ENCODE measurements at regions not wholly inside any gene's neighbourhood (a gene's known extent, or its start where the extent isn't known, plus 50 kb on each side); places are given as distances from the start of the nearest gene placed in this dataset.
"Not testable (repeated sequence)": the region's sequence is repeated elsewhere in the genome, so short reads cannot be mapped to it uniquely, and the experiment has no call there.

GRCh38 chr17:64723781-64724180 lies 61.7 kb upstream of the SMURF2 start:
- Histone ChIP-seq H3K4me3 (ENCODE audit: control insufficient read depth in 1 of 7, extremely low read depth in 1 of 7, insufficient read depth in 4 of 7, low read depth in 2 of 7, low read length in 6 of 7) (no peak overlapping the region), H3K9me3 (ENCODE audit: control extremely low read depth in 1 of 5, control insufficient read depth in 4 of 5, insufficient read depth in 2 of 5, low read depth in 1 of 5, low read length in 4 of 5) (no peaks in the 10 kb centered on the region), H3K27ac (ENCODE audit: insufficient read depth in 1 of 2, low read depth in 1 of 2, low read length in 2 of 2, poor library complexity in 1 of 2, severe bottlenecking in 2 of 2) (no peak overlapping the region), H3K36me3 (ENCODE audit: control insufficient read depth in 4 of 4, insufficient read depth in 4 of 4, low read length in 3 of 4) (no peaks in the 10 kb centered on the region), H3K27me3 (replicated peaks in 2 of 5; ENCODE audit: control insufficient read depth in 4 of 5, insufficient read depth in 5 of 5, low read length in 4 of 5) (no peaks in the 10 kb centered on the region), H3K4me1 (ENCODE audit: control extremely low read depth in 1 of 4, control insufficient read depth in 4 of 4, insufficient read depth in 4 of 4, low read length in 3 of 4) (peaks cover 0 to 9% (median 0%) of the 10 kb centered on the region in 4 experiments)
- DNase-seq, result no peak
- WGBS (ENCODE audit: insufficient coverage), result 100% methylated on average over 1 of the region's 2 CpGs
- ChIA-PET POLR2A (no interaction called here), CTCF (no interaction called here)

GRCh38 chr17:64721556-64721955 lies 59.4 kb upstream of the SMURF2 start:
- H3K4me1 ChIP-seq (ENCODE audit: control extremely low read depth in 1 of 4, control insufficient read depth in 4 of 4, insufficient read depth in 4 of 4, low read length in 3 of 4); H3K27ac ChIP-seq (ENCODE audit: insufficient read depth in 1 of 2, low read depth in 1 of 2, low read length in 2 of 2, poor library complexity in 1 of 2, severe bottlenecking in 2 of 2); DNase-seq; H3K4me3 ChIP-seq (ENCODE audit: control insufficient read depth in 1 of 7, extremely low read depth in 1 of 7, insufficient read depth in 4 of 7, low read depth in 2 of 7, low read length in 6 of 7); H3K27me3 ChIP-seq (replicated peaks in 2 of 5; ENCODE audit: control insufficient read depth in 4 of 5, insufficient read depth in 5 of 5, low read length in 4 of 5); CTCF ChIA-PET; POLR2A ChIA-PET; H3K36me3 ChIP-seq (ENCODE audit: control insufficient read depth in 4 of 4, insufficient read depth in 4 of 4, low read length in 3 of 4); H3K9me3 ChIP-seq (ENCODE audit: control extremely low read depth in 1 of 5, control insufficient read depth in 4 of 5, insufficient read depth in 2 of 5, low read depth in 1 of 5, low read length in 4 of 5): not testable (repeated sequence)
- no CpG with 5 or more reads among the region's 1 CpG for WGBS (ENCODE audit: insufficient coverage)

- POLR2A ChIA-PET; H3K27me3 ChIP-seq (replicated peaks in 2 of 5; ENCODE audit: control insufficient read depth in 4 of 5, insufficient read depth in 5 of 5, low read length in 4 of 5); CTCF ChIA-PET; H3K36me3 ChIP-seq (ENCODE audit: control insufficient read depth in 4 of 4, insufficient read depth in 4 of 4, low read length in 3 of 4); H3K27ac ChIP-seq (ENCODE audit: insufficient read depth in 1 of 2, low read depth in 1 of 2, low read length in 2 of 2, poor library complexity in 1 of 2, severe bottlenecking in 2 of 2); H3K4me3 ChIP-seq (ENCODE audit: control insufficient read depth in 1 of 7, extremely low read depth in 1 of 7, insufficient read depth in 4 of 7, low read depth in 2 of 7, low read length in 6 of 7); H3K4me1 ChIP-seq (ENCODE audit: control extremely low read depth in 1 of 4, control insufficient read depth in 4 of 4, insufficient read depth in 4 of 4, low read length in 3 of 4); H3K9me3 ChIP-seq (ENCODE audit: control extremely low read depth in 1 of 5, control insufficient read depth in 4 of 5, insufficient read depth in 2 of 5, low read depth in 1 of 5, low read length in 4 of 5); DNase-seq: not testable (repeated sequence)
- WGBS (ENCODE audit: insufficient coverage), result no CpG with 5 or more reads among the region's 6 CpGs
These were observed 58.1 kb upstream of the SMURF2 start for GRCh38 chr17:64720253-64720652.

- H3K9me3 ChIP-seq (ENCODE audit: control extremely low read depth in 1 of 5, control insufficient read depth in 4 of 5, insufficient read depth in 2 of 5, low read depth in 1 of 5, low read length in 4 of 5); CTCF ChIA-PET; DNase-seq; H3K4me3 ChIP-seq (ENCODE audit: control insufficient read depth in 1 of 7, extremely low read depth in 1 of 7, insufficient read depth in 4 of 7, low read depth in 2 of 7, low read length in 6 of 7); H3K27ac ChIP-seq (ENCODE audit: insufficient read depth in 1 of 2, low read depth in 1 of 2, low read length in 2 of 2, poor library complexity in 1 of 2, severe bottlenecking in 2 of 2); H3K36me3 ChIP-seq (ENCODE audit: control insufficient read depth in 4 of 4, insufficient read depth in 4 of 4, low read length in 3 of 4); POLR2A ChIA-PET; H3K27me3 ChIP-seq (replicated peaks in 2 of 5; ENCODE audit: control insufficient read depth in 4 of 5, insufficient read depth in 5 of 5, low read length in 4 of 5); H3K4me1 ChIP-seq (ENCODE audit: control extremely low read depth in 1 of 4, control insufficient read depth in 4 of 4, insufficient read depth in 4 of 4, low read length in 3 of 4): not testable (repeated sequence)
- WGBS (ENCODE audit: insufficient coverage), result 100% methylated on average over 2 of the region's 4 CpGs
These were observed 57.4 kb upstream of the SMURF2 start for GRCh38 chr17:64719517-64719916.

GRCh38 chr17:64718816-64719215 lies 56.7 kb upstream of the SMURF2 start:
- H3K9me3 ChIP-seq (ENCODE audit: control extremely low read depth in 1 of 5, control insufficient read depth in 4 of 5, insufficient read depth in 2 of 5, low read depth in 1 of 5, low read length in 4 of 5); H3K4me1 ChIP-seq (ENCODE audit: control extremely low read depth in 1 of 4, control insufficient read depth in 4 of 4, insufficient read depth in 4 of 4, low read length in 3 of 4); H3K27ac ChIP-seq (ENCODE audit: insufficient read depth in 1 of 2, low read depth in 1 of 2, low read length in 2 of 2, poor library complexity in 1 of 2, severe bottlenecking in 2 of 2); H3K36me3 ChIP-seq (ENCODE audit: control insufficient read depth in 4 of 4, insufficient read depth in 4 of 4, low read length in 3 of 4); H3K27me3 ChIP-seq (replicated peaks in 2 of 5; ENCODE audit: control insufficient read depth in 4 of 5, insufficient read depth in 5 of 5, low read length in 4 of 5); H3K4me3 ChIP-seq (ENCODE audit: control insufficient read depth in 1 of 7, extremely low read depth in 1 of 7, insufficient read depth in 4 of 7, low read depth in 2 of 7, low read length in 6 of 7); DNase-seq; POLR2A ChIA-PET; CTCF ChIA-PET: not testable (repeated sequence)
- 100% methylated on average over 2 of the region's 6 CpGs for WGBS (ENCODE audit: insufficient coverage)

GRCh38 chr17:64718058-64718457 lies 56.0 kb upstream of the SMURF2 start:
- no peaks in the 10 kb centered on the region for H3K27me3 ChIP-seq (replicated peaks in 2 of 5; ENCODE audit: control insufficient read depth in 4 of 5, insufficient read depth in 5 of 5, low read length in 4 of 5)
- DNase-seq, result no peak
- POLR2A ChIA-PET, result interaction anchor here (0.6 kb wide), 2 partner anchors 9 to 30 kb away, joined by 3 read pairs; no protein-coding TSS in a partner anchor
- H3K9me3 ChIP-seq (ENCODE audit: control extremely low read depth in 1 of 5, control insufficient read depth in 4 of 5, insufficient read depth in 2 of 5, low read depth in 1 of 5, low read length in 4 of 5), result no peaks in the 10 kb centered on the region
- H3K36me3 ChIP-seq (ENCODE audit: control insufficient read depth in 4 of 4, insufficient read depth in 4 of 4, low read length in 3 of 4), result no peaks in the 10 kb centered on the region
- no CpG with 5 or more reads among the region's 1 CpG for WGBS (ENCODE audit: insufficient coverage)
- peaks cover 5 to 14% (median 11%) of the 10 kb centered on the region in 4 experiments for H3K4me1 ChIP-seq (ENCODE audit: control extremely low read depth in 1 of 4, control insufficient read depth in 4 of 4, insufficient read depth in 4 of 4, low read length in 3 of 4)
- H3K27ac ChIP-seq (ENCODE audit: insufficient read depth in 1 of 2, low read depth in 1 of 2, low read length in 2 of 2, poor library complexity in 1 of 2, severe bottlenecking in 2 of 2), result no peak overlapping the region
- no peak overlapping the region for H3K4me3 ChIP-seq (ENCODE audit: control insufficient read depth in 1 of 7, extremely low read depth in 1 of 7, insufficient read depth in 4 of 7, low read depth in 2 of 7, low read length in 6 of 7)
- CTCF ChIA-PET, result no interaction called here

- H3K27me3 ChIP-seq (replicated peaks in 2 of 5; ENCODE audit: control insufficient read depth in 4 of 5, insufficient read depth in 5 of 5, low read length in 4 of 5); H3K4me3 ChIP-seq (ENCODE audit: control insufficient read depth in 1 of 7, extremely low read depth in 1 of 7, insufficient read depth in 4 of 7, low read depth in 2 of 7, low read length in 6 of 7); H3K36me3 ChIP-seq (ENCODE audit: control insufficient read depth in 4 of 4, insufficient read depth in 4 of 4, low read length in 3 of 4); H3K27ac ChIP-seq (ENCODE audit: insufficient read depth in 1 of 2, low read depth in 1 of 2, low read length in 2 of 2, poor library complexity in 1 of 2, severe bottlenecking in 2 of 2); POLR2A ChIA-PET; CTCF ChIA-PET; H3K9me3 ChIP-seq (ENCODE audit: control extremely low read depth in 1 of 5, control insufficient read depth in 4 of 5, insufficient read depth in 2 of 5, low read depth in 1 of 5, low read length in 4 of 5); DNase-seq: not testable (repeated sequence)
- H3K4me1 ChIP-seq (ENCODE audit: control extremely low read depth in 1 of 4, control insufficient read depth in 4 of 4, insufficient read depth in 4 of 4, low read length in 3 of 4), result peaks cover 5 to 28% (median 23%) of the 10 kb centered on the region in 4 experiments
- 100% methylated on average over 9 of the region's 27 CpGs for WGBS (ENCODE audit: insufficient coverage)
These were observed 54.4 kb upstream of the SMURF2 start for GRCh38 chr17:64716496-64716895.

All from common myeloid progenitor, CD34-positive (primary cell).